Skin of body (tissue), 1 donor: ENCODE measurements at regions not wholly inside any gene's neighbourhood (a gene's known extent, or its start where the extent isn't known, plus 50 kb on each side); places are given as distances from the start of the nearest gene placed in this dataset.

ENCODE experiments used
- DNase-seq: peaks from one replicate; lab custom pipeline; 2025; lab: John Stamatoyannopoulos, UW

GRCh38 chr5:133829786-133830185 is 138.6 kb downstream of the C5orf15 start:
- no peak for DNase-seq

GRCh38 chr5:133828722-133829121 is 139.7 kb downstream of the C5orf15 start:
- no peak for DNase-seq

- no peak for DNase-seq
These were observed 140.6 kb downstream of the C5orf15 start for GRCh38 chr5:133827830-133828229.

- no peak for DNase-seq
These were observed 141.4 kb downstream of the C5orf15 start for GRCh38 chr5:133827011-133827410.

GRCh38 chr5:133825631-133826289 is 142.7 kb downstream of the C5orf15 start:
- DNase-seq, result no peak

- no peak for DNase-seq
These were observed 143.7 kb downstream of the C5orf15 start for GRCh38 chr5:133824661-133825254.

GRCh38 chr5:133821889-133822288 is 146.5 kb downstream of the C5orf15 start:
- no peak for DNase-seq

- no peak for DNase-seq
These were observed 147.1 kb downstream of the C5orf15 start for GRCh38 chr5:133821311-133821741.

- peak; percentile 16 for DNase-seq
These were observed 147.9 kb downstream of the C5orf15 start for GRCh38 chr5:133820507-133820906.

- no peak for DNase-seq
These were observed 148.4 kb downstream of the C5orf15 start for GRCh38 chr5:133819977-133820471.

- no peak for DNase-seq
These were observed 149.4 kb downstream of the C5orf15 start for GRCh38 chr5:133818869-133819600.

- no peak for DNase-seq
These were observed 150.4 kb downstream of the C5orf15 start for GRCh38 chr5:133818031-133818431.

- no peak for DNase-seq
These were observed 151.0 kb downstream of the C5orf15 start for GRCh38 chr5:133817456-133817855.

- no peak for DNase-seq
These were observed 151.6 kb downstream of the C5orf15 start for GRCh38 chr5:133816791-133817190.

GRCh38 chr5:133814152-133814551 is 154.3 kb downstream of the C5orf15 start:
- DNase-seq, result no peak

GRCh38 chr5:133811168-133811567 is 157.3 kb downstream of the C5orf15 start:
- no peak for DNase-seq

- no peak for DNase-seq
These were observed 158.6 kb downstream of the C5orf15 start for GRCh38 chr5:133809801-133810200.

GRCh38 chr5:133807348-133807747 is 161.1 kb downstream of the C5orf15 start:
- no peak for DNase-seq

GRCh38 chr5:133806847-133807246 is 161.6 kb downstream of the C5orf15 start:
- DNase-seq, result no peak

- no peak for DNase-seq
These were observed 166.3 kb downstream of the C5orf15 start for GRCh38 chr5:133801955-133802751.

GRCh38 chr5:133801431-133801830 is 167.0 kb downstream of the C5orf15 start:
- DNase-seq, result no peak
